Suprapubic skin (tissue), 4 donors: ENCODE measurements at regions not wholly inside any gene's neighbourhood (a gene's known extent, or its start where the extent isn't known, plus 50 kb on each side); places are given as distances from the start of the nearest gene placed in this dataset.

ENCODE experiments used
- CTCF ChIP-seq, 2 donors: fragments of 200-600 bp in 1 of 2; fragments of 450-650 bp in 1 of 2; sonication (generic) in 1 of 2; IDR thresholded peaks; one replicate each; pipeline ENCODE4 v1.5.1; 2016 to 2019; ENCODE audit warnings: antibody characterized with exemption in 2 of 2, mild to moderate bottlenecking in 1 of 2, moderate library complexity in 1 of 2
- EP300 ChIP-seq: sonication (generic); formaldehyde crosslinking; IDR thresholded peaks from one replicate; pipeline ENCODE4 v1.6.1; 2017; ENCODE audit warnings: antibody characterized with exemption
- POLR2A ChIP-seq, 2 donors: fragments of 450-650 bp; IDR thresholded peaks; one replicate each; pipeline ENCODE4 v1.6.1; 2017; ENCODE audit warnings: antibody characterized with exemption in 2 of 2, mild to moderate bottlenecking in 2 of 2, moderate library complexity in 2 of 2
- POLR2AphosphoS5 ChIP-seq, 3 donors: sonication (generic); formaldehyde crosslinking; IDR thresholded peaks; one replicate each; pipeline ENCODE4 v1.6.1; 2017; ENCODE audit warnings: antibody characterized with exemption in 3 of 3

GRCh38 chr10:125344573-125345171 lies 184.3 kb upstream of the CTBP2 start:
- TF ChIP-seq POLR2AphosphoS5 (IDR thresholded peaks at IDR 0.05) (no peak), CTCF (IDR thresholded peaks at IDR 0.05) (no peak), POLR2A (IDR thresholded peaks at IDR 0.05) (no peak), EP300 (no peak)
